Prostate gland (tissue), 2 donors: ENCODE measurements at regions not wholly inside any gene's neighbourhood (a gene's known extent, or its start where the extent isn't known, plus 50 kb on each side); places are given as distances from the start of the nearest gene placed in this dataset.

Experiments
- CTCF ChIP-seq, 4 experiments: fragments of 200-600 bp in 2 of 4; fragments of 450-650 bp in 2 of 4; sonication (generic) in 2 of 4; IDR thresholded peaks; 1 replicate in 3 of 4; 2 replicates in 1 of 4; pipeline ENCODE4 v1.5.1; 2016 to 2019; ENCODE audit warnings: antibody characterized with exemption in 4 of 4, mild to moderate bottlenecking in 2 of 4, moderate library complexity in 2 of 4
- POLR2AphosphoS5 ChIP-seq: sonication (generic); formaldehyde crosslinking; IDR thresholded peaks from one replicate; pipeline ENCODE4 v1.6.1; 2017; ENCODE audit warnings: antibody characterized with exemption

GRCh38 chr5:13357929-13358328 is 586.6 kb downstream of the DNAH5 start:
- TF ChIP-seq CTCF (IDR thresholded peaks at IDR 0.05) = no peak
- TF ChIP-seq POLR2AphosphoS5 = no peak
